CD14-positive monocyte (primary cell): ENCODE measurements at regions not wholly inside any gene's neighbourhood (a gene's known extent, or its start where the extent isn't known, plus 50 kb on each side); places are given as distances from the start of the nearest gene placed in this dataset.
A peak's percentile ranks its signal among the peaks of the same experiment; 100 is the strongest.

Experiments
- DNase-seq, 3 donors: peaks; one replicate each; pipeline ENCODE4 v3.0.0-alpha.2; 2011 to 2022
- H2AFZ ChIP-seq: 2 replicates; pipeline ENCODE4 v1.6.0; 2012; ENCODE audit warnings: mild to moderate bottlenecking, low read depth, low read length, inconsistent platforms; ENCODE audit not compliant: insufficient read depth, poor library complexity, severe bottlenecking
- H3K27ac ChIP-seq, 2 donors: 1 replicate in 1 of 2; 2 replicates in 1 of 2; pipeline ENCODE4 v1.5.1; 2012 to 2013; ENCODE audit warnings: low read length in 2 of 2, control low read depth in 1 of 2, inconsistent platforms in 1 of 2, low read depth in 1 of 2, mild to moderate bottlenecking in 1 of 2
- H3K27me3 ChIP-seq, 2 donors: one replicate each; pipeline versions ENCODE4 v1.6.0 to v1.6.1; 2011 to 2013; ENCODE audit warnings: low read length in 2 of 2; ENCODE audit not compliant: control insufficient read depth in 2 of 2, insufficient read depth in 2 of 2
- H3K36me3 ChIP-seq, 2 donors: replicated peaks in 1 of 2; 1 replicate in 1 of 2; 2 replicates in 1 of 2; pipeline versions ENCODE4 v1.5.1 to v1.6.1; 2012 to 2013; ENCODE audit warnings: low read length in 2 of 2, control low read depth in 1 of 2, inconsistent platforms in 1 of 2, mild to moderate bottlenecking in 1 of 2; ENCODE audit not compliant: insufficient read depth in 2 of 2, control insufficient read depth in 1 of 2
- H3K4me1 ChIP-seq, 2 donors: 1 replicate in 1 of 2; 2 replicates in 1 of 2; pipeline versions ENCODE4 v1.5.1 to v1.6.1; 2012 to 2013; ENCODE audit warnings: low read length in 2 of 2, control low read depth in 1 of 2, inconsistent platforms in 1 of 2, mild to moderate bottlenecking in 1 of 2, moderate library complexity in 1 of 2; ENCODE audit not compliant: insufficient read depth in 2 of 2, control insufficient read depth in 1 of 2
- H3K4me2 ChIP-seq: replicated peaks from 2 replicates; pipeline ENCODE3; 2012; ENCODE audit warnings: low read length, moderate library complexity, mild to moderate bottlenecking; ENCODE audit not compliant: poor library complexity, severe bottlenecking; ENCODE audit errors: extremely low read depth
- H3K4me3 ChIP-seq, 3 experiments: fragments of 200-600 bp in 1 of 3; sonication (generic) in 1 of 3; replicated peaks in 1 of 3; 1 replicate in 2 of 3; 2 replicates in 1 of 3; pipeline ENCODE4 v1.5.1; 2011 to 2013; ENCODE audit warnings: low read length in 3 of 3, mild to moderate bottlenecking in 3 of 3, control low read depth in 2 of 3, low read depth in 2 of 3, inconsistent platforms in 1 of 3, moderate library complexity in 1 of 3
- H3K79me2 ChIP-seq: 2 replicates; pipeline ENCODE4 v1.6.0; 2012; ENCODE audit warnings: mild to moderate bottlenecking, control low read depth, inconsistent platforms, low read length, moderate library complexity; ENCODE audit not compliant: insufficient read depth
- H3K9ac ChIP-seq: 2 replicates; pipeline ENCODE4 v1.6.0; 2017; ENCODE audit warnings: low read length, mild to moderate bottlenecking; ENCODE audit not compliant: insufficient read depth, poor library complexity, severe bottlenecking
- H3K9me3 ChIP-seq, 2 donors: replicated peaks in 1 of 2; 1 replicate in 1 of 2; 2 replicates in 1 of 2; pipeline versions ENCODE4 v1.5.1 to v1.6.1; 2012 to 2013; ENCODE audit warnings: low read length in 2 of 2, control low read depth in 1 of 2; ENCODE audit not compliant: control insufficient read depth in 1 of 2, insufficient read depth in 1 of 2
- H4K20me1 ChIP-seq: 2 replicates; pipeline ENCODE4 v1.6.0; 2012; ENCODE audit warnings: mild to moderate bottlenecking, low read length, control low read depth, moderate library complexity; ENCODE audit not compliant: insufficient read depth
- H3K27ac Mint-ChIP-seq, 7 donors: one replicate each; pipeline ENCODE4 v1.8.0; 2020; ENCODE audit warnings: mild to moderate bottlenecking in 7 of 7, mixed read lengths in 7 of 7, moderate library complexity in 6 of 7, inconsistent platforms in 2 of 7
- H3K27me3 Mint-ChIP-seq, 3 donors: one replicate each; pipeline ENCODE4 v1.8.0; 2021 to 2022; ENCODE audit warnings: low read depth in 3 of 3, mild to moderate bottlenecking in 3 of 3, mixed read lengths in 3 of 3, moderate library complexity in 3 of 3, inconsistent platforms in 1 of 3
- H3K36me3 Mint-ChIP-seq, 2 donors: one replicate each; pipeline ENCODE4 v1.8.0; 2020; ENCODE audit warnings: mixed read lengths in 2 of 2, inconsistent platforms in 1 of 2, mild to moderate bottlenecking in 1 of 2
- H3K4me1 Mint-ChIP-seq: one replicate; pipeline ENCODE4 v1.8.0; 2020; ENCODE audit warnings: mild to moderate bottlenecking, mixed read lengths
- H3K4me3 Mint-ChIP-seq, 2 donors: one replicate each; pipeline ENCODE4 v1.8.0; 2020; ENCODE audit warnings: mild to moderate bottlenecking in 2 of 2, mixed read lengths in 2 of 2, moderate library complexity in 1 of 2
- H3K9me3 Mint-ChIP-seq, 7 donors: one replicate each; pipeline ENCODE4 v1.8.0; 2020 to 2022; ENCODE audit warnings: mixed read lengths in 7 of 7, mild to moderate bottlenecking in 6 of 7, moderate library complexity in 6 of 7, inconsistent platforms in 2 of 7
- CTCF ChIP-seq: fragments of 200-600 bp; IDR thresholded peaks from one replicate; pipeline ENCODE4 v1.8.0; 2022; ENCODE audit warnings: antibody characterized with exemption, mild to moderate bottlenecking
- WGBS: methylation state at CpG from one replicate; pipeline ENCODE4 v1.1.5; 2013; ENCODE audit warnings: missing lambda C conversion rate; ENCODE audit not compliant: insufficient coverage; 5-methylcytosine and 5-hydroxymethylcytosine counted together
- intact Hi-C, 2 donors: fragments of 100-400 bp; cut with micrococcal nuclease; formaldehyde crosslinking; loops; one replicate each; pipeline versions ENCODE4 v1.15.0 to v1.15.1; 2023

GRCh38 chr15:70269311-70269911, 171.7 kb upstream of the TLE3 start:
- Histone ChIP-seq H2AFZ (no peak overlapping the region), H3K9me3 (no peaks in the 10 kb centered on the region), H3K27me3 (peaks cover 0 to 3% of the 10 kb centered on the region in 2 donors), H3K27ac (no peak overlapping the region), H3K4me2 (no peak overlapping the region), H4K20me1 (no peaks in the 10 kb centered on the region), H3K4me1 (peaks cover 74 to 77% of the 10 kb centered on the region in 2 donors), H3K79me2 (no peaks in the 10 kb centered on the region), H3K36me3 (no peaks in the 10 kb centered on the region), H3K4me3 (no peak overlapping the region), H3K9ac (no peak overlapping the region)
- H3K27me3 Mint-ChIP-seq = peaks cover 9 to 15% (median 12%) of the 10 kb centered on the region in 3 donors
- H3K36me3 Mint-ChIP-seq = peaks cover 13 to 26% of the 10 kb centered on the region in 2 donors
- intact Hi-C loops = loop anchor here (5.0 to 10.0 kb wide), 4 partner anchors 73 to 218 kb away; no protein-coding TSS in a partner anchor
- TF ChIP-seq CTCF = no peak
- WGBS = 98% methylated on average over 9 of the region's 9 CpGs
- H3K4me3 Mint-ChIP-seq = peak overlapping the region in 1 of 2 donors; percentile 52
- H3K4me1 Mint-ChIP-seq = peaks cover 78% of the 10 kb centered on the region
- peak overlapping the region; percentile 57 to 78 (median 68) for H3K27ac Mint-ChIP-seq
- peaks cover 0 to 3% (median 0%) of the 10 kb centered on the region in 7 donors for H3K9me3 Mint-ChIP-seq
- no peak for DNase-seq

DNA sequence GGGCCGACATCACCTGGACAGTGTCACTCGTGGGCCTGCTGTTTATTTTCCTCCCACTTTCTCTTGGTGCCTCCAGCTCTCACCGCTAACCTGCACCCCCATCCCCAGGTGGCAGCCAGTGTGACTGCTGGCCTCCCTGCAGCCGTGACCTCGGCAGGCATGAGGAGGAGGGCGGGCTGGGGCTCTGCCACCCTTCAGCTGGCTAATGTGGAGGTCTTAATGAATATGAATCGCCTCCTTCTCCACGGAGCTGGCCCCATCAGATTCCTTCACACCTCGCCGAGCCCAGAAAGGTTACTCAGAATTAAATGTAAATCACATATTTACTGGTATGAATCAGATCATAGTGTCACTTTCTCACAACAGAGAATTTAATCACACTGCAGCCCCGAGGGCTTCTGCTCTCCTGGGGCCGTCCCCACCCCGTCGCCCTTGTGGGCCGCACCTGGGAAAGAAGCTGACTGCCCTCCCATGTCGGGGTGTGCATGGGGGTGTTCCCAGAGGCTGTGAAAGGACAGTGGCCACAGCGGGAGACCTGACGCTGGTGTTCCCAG, 171.1 kb upstream of the TLE3 start:
- 88% methylated on average over 9 of the region's 18 CpGs for WGBS
- H3K36me3 ChIP-seq = no peaks in the 10 kb centered on the region
- Mint-ChIP-seq H3K9me3 (peaks cover 0 to 3% (median 0%) of the 10 kb centered on the region in 7 donors), H3K4me1 (peaks cover 84% of the 10 kb centered on the region), H3K36me3 (peaks cover 15 to 26% of the 10 kb centered on the region in 2 donors), H3K4me3 (peak overlapping the region in 1 of 2 donors; percentile 48), H3K27me3 (peaks cover 9 to 13% (median 10%) of the 10 kb centered on the region in 3 donors), H3K27ac (peak overlapping the region in 6 of 7 donors; percentile 65 to 100 (median 84))
- no peak for DNase-seq
- peak overlapping the region in 1 of 2 donors; percentile 92 for H3K27ac ChIP-seq
- H4K20me1 ChIP-seq = no peaks in the 10 kb centered on the region
- H3K79me2 ChIP-seq = no peaks in the 10 kb centered on the region
- intact Hi-C loops = loop anchor here (5.0 to 10.0 kb wide), 4 partner anchors 74 to 219 kb away; no protein-coding TSS in a partner anchor
- H3K9ac ChIP-seq = no peak overlapping the region
- no peak overlapping the region for H3K4me2 ChIP-seq
- no peak overlapping the region for H2AFZ ChIP-seq
- no peak for TF ChIP-seq CTCF
- peaks cover 79 to 84% of the 10 kb centered on the region in 2 donors for H3K4me1 ChIP-seq
- H3K9me3 ChIP-seq = no peaks in the 10 kb centered on the region
- H3K4me3 ChIP-seq = no peak overlapping the region
- H3K27me3 ChIP-seq = peaks cover 0 to 3% of the 10 kb centered on the region in 2 donors
